IgD-negative memory B cell (primary cell): ENCODE measurements at regions not wholly inside any gene's neighbourhood (a gene's known extent, or its start where the extent isn't known, plus 50 kb on each side); places are given as distances from the start of the nearest gene placed in this dataset.
A peak's percentile ranks its signal among the peaks of the same experiment; 100 is the strongest.

ENCODE experiments used
- H3K27ac Mint-ChIP-seq, 3 donors: one replicate each; pipeline ENCODE4 v1.8.0; 2020 to 2022; ENCODE audit warnings: mild to moderate bottlenecking in 3 of 3, mixed read lengths in 3 of 3, moderate library complexity in 1 of 3
- H3K27me3 Mint-ChIP-seq: one replicate; pipeline ENCODE4 v1.8.0; 2021; ENCODE audit warnings: mixed read lengths
- H3K36me3 Mint-ChIP-seq: one replicate; pipeline ENCODE4 v1.8.0; 2020; ENCODE audit warnings: mild to moderate bottlenecking, mixed read lengths
- H3K4me1 Mint-ChIP-seq, 3 donors: one replicate each; pipeline ENCODE4 v1.8.0; 2020 to 2022; ENCODE audit warnings: mixed read lengths in 3 of 3, mild to moderate bottlenecking in 1 of 3
- H3K4me3 Mint-ChIP-seq, 4 donors: one replicate each; pipeline ENCODE4 v1.8.0; 2020 to 2022; ENCODE audit warnings: mild to moderate bottlenecking in 4 of 4, mixed read lengths in 4 of 4, moderate library complexity in 3 of 4
- H3K9me3 Mint-ChIP-seq, 3 donors: one replicate each; pipeline ENCODE4 v1.8.0; 2020 to 2021; ENCODE audit warnings: mixed read lengths in 3 of 3, mild to moderate bottlenecking in 1 of 3

DNA sequence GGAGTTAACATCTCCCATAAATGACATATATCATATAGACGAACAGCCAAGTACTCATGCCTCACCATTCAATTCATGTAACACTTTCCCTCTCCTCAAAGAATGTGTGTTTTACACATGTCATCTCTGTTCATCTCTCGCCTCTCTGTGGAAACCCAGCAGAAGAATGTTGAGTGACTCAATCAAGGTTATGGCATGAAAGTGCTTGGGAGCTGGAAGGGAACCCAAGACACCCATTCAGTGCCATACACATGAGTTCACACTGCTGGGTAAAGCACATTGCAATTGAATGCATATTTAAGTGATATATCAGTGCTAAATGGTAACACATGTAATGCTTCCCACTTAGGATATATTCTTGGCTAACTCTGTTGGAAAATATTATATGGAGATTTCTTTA lies 322.9 kb downstream of the PTEN start:
- Mint-ChIP-seq H3K27ac (no peak overlapping the region), H3K9me3 (no peaks in the 10 kb centered on the region), H3K4me3 (no peak overlapping the region), H3K4me1 (peaks cover 0 to 2% (median 0%) of the 10 kb centered on the region in 3 donors), H3K36me3 (no peaks in the 10 kb centered on the region), H3K27me3 (no peaks in the 10 kb centered on the region)

DNA sequence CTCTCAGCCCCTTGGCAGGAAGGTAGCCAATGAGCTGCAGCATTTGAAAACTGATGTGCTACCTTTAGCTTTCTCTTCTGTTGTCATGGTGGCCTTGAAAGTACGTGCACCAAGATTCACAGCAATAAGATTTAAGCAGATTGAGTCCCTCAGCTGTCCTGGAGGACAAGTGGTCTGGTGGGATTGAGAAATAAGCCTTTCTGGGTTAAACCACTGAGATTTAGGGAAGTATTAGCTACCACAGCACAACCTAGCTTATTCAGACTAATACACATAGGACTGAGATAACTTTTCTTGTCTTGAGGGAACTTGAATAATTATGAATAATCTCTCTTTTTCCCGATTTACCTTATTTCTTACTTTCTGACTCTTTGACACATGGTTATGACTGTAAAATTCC lies 324.0 kb downstream of the PTEN start:
- Mint-ChIP-seq H3K4me3 (no peak overlapping the region), H3K27ac (no peak overlapping the region), H3K4me1 (peaks cover 0 to 2% (median 0%) of the 10 kb centered on the region in 3 donors), H3K27me3 (no peaks in the 10 kb centered on the region), H3K36me3 (no peaks in the 10 kb centered on the region), H3K9me3 (no peaks in the 10 kb centered on the region)

DNA sequence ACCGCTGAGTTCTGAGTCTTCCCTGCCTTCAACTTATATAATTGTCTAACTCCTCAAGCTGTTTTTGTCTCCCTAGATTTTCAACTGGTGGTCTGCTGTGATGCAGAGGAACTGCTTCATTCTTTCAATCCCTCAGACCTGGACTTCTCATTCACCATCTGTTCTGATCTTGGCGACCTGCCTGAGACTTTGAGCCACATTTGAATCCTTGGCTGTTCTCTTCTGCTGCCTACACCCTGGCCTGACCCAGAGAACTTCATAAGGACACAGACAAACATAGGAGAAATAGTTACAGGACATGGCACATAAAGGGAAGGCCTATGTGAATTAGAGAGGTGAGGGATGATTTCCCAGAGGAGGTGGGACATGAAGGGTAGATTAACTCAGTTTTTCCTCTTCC lies 326.7 kb downstream of the PTEN start:
- Mint-ChIP-seq H3K36me3 (peaks cover 3% of the 10 kb centered on the region), H3K27me3 (no peaks in the 10 kb centered on the region), H3K4me1 (peaks cover 12 to 16% (median 14%) of the 10 kb centered on the region in 3 donors), H3K9me3 (no peaks in the 10 kb centered on the region), H3K27ac (no peak overlapping the region), H3K4me3 (no peak overlapping the region)

DNA sequence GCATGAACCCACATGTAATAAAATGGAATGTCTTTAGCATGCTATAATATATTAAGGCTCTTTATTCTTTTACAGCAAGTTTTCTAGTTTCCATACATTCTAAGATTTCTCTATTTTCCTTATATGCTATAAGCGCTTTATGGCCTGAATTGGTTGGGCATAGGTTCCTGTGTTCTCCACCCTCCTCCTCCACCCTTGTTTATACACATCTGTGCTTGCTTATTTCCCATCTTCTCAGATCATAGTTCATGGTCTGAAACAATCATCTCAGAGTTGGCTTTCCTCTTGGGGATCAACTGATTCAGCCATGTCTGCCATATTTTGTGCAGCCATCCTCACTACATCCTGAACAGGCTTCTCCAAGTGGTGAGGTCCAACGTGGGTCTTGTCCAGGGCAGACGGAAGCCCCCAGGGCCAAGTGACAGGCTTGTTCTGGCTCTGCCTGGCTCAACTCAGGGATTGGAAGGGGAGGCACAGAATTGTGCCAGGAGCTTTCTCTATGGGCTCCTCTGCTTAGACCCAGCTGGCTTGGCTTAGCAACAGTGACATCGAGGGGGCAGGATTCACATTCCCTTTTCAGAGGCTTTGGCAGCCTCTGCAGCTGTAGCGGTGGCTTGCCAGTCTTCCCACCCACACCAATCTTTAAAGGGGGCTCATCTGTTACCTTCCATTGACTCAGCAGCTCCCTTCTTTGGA lies 327.3 kb downstream of the PTEN start:
- Mint-ChIP-seq H3K4me3 (no peak overlapping the region), H3K36me3 (peaks cover 3% of the 10 kb centered on the region), H3K4me1 (peaks cover 12 to 20% (median 14%) of the 10 kb centered on the region in 3 donors), H3K27me3 (no peaks in the 10 kb centered on the region), H3K27ac (no peak overlapping the region), H3K9me3 (no peaks in the 10 kb centered on the region)

DNA sequence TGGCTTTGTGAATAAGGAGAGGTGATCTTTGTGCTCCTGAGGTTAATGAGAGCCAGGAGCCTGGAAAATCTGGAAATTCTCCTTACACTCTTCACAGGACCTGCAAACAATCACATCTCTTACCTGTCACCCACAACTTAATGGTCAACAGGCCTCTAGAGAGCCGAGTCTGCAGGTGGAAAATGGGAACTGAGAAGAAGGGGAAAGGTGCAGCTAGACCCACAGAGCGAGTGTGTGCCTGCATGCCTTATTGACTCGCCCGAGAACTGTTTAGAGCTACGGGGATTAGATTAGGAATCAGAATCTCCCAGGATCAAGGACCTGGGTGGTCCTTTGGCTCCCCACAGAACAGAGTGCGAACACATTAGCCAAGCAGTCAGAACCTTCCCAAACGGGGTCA lies 329.6 kb downstream of the PTEN start:
- Mint-ChIP-seq H3K9me3 (peaks cover 0 to 5% (median 0%) of the 10 kb centered on the region in 3 donors), H3K27me3 (no peaks in the 10 kb centered on the region), H3K4me1 (peaks cover 14 to 20% (median 14%) of the 10 kb centered on the region in 3 donors), H3K27ac (no peak overlapping the region), H3K4me3 (no peak overlapping the region), H3K36me3 (peaks cover 3% of the 10 kb centered on the region)

DNA sequence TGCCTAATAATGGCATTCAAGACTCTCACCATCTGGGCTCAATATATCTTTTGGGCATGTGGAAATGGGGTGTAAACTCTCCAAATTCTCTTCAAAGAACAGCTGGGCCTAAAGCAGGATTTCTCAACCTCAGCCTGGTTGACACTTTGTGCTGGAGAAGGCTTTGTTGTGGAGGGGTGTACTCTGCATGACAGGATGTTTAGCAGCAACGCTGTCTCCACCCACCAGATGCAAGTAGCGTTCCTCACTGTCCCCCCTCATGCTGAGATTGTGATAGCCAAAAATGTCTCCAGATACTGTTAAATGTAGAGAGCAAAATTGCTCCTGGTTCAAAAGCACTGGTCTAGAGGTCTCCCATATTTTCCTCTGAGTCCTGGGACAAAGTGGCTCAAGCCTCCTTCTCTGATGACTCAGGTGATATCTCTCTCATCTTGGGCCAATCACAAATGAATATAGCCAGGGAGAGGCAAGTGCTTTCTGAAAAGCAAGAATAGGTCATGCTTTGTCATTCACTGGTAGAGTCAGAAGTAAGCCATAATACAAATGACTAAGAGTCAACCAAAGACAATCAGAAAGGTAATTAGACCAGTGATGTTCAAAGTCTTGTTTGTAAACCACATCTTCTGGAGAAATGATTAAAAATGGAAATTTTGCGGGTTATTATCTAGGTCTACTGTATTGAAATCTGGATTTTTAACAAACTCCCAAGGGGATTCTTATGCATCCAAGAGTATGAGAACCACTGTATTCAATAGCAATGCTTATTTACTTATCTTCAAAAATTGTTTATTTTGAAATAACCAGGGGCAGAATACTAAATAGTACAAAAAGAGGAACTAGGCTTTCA lies 330.8 kb downstream of the PTEN start:
- Mint-ChIP-seq H3K36me3 (peaks cover 3% of the 10 kb centered on the region), H3K9me3 (peaks cover 0 to 5% (median 0%) of the 10 kb centered on the region in 3 donors), H3K27ac (no peak overlapping the region), H3K4me3 (no peak overlapping the region), H3K27me3 (no peaks in the 10 kb centered on the region), H3K4me1 (peaks cover 14 to 20% (median 14%) of the 10 kb centered on the region in 3 donors)

DNA sequence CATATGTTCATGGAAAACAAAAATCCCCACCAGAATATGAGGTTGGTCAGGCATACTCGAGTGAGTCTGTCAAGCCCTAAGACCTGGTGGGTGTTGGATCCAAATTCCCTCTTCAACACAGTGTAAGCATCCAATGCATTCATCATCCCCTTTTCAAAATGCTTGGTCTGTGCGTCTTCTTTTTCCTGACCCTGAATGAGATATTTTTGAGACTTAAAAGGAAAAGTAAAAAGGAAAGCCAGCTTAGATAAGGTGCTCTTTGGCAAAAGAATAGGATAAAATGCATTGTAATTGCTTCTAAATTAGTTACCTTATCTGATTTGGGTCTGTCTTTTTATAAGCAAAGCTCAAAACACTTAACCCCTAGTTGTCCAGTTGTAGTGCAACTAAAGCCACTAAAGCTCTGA lies 331.5 kb downstream of the PTEN start:
- H3K27ac Mint-ChIP-seq: peak overlapping the region in 1 of 3 donors; percentile 8
- H3K36me3 Mint-ChIP-seq: peaks cover 6% of the 10 kb centered on the region
- H3K9me3 Mint-ChIP-seq: peaks cover 0 to 5% (median 0%) of the 10 kb centered on the region in 3 donors
- no peak overlapping the region for H3K4me3 Mint-ChIP-seq
- no peaks in the 10 kb centered on the region for H3K27me3 Mint-ChIP-seq
- H3K4me1 Mint-ChIP-seq: peaks cover 14 to 20% (median 14%) of the 10 kb centered on the region in 3 donors

DNA sequence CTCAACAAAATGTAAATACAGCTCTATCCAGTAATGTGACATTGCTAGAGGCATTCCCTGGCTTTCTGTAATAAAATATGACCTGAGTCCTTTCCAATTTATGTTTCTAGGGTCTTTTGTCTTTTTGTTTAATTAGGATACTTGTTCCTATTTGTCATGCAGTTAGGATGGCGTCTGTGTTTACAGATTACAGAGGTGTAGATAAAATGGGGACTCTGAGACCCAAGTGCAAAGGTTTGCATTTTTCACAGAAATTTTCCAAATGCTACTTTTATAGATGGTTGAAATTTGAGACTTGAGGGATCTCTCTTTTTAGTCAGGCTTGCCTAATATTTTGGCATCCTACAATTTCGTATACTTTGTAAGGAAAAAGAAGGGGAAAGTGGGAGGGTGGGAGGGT lies 332.4 kb downstream of the PTEN start:
- Mint-ChIP-seq H3K9me3 (peaks cover 0 to 5% (median 0%) of the 10 kb centered on the region in 3 donors), H3K27me3 (no peaks in the 10 kb centered on the region), H3K4me1 (peaks cover 14 to 20% (median 14%) of the 10 kb centered on the region in 3 donors), H3K4me3 (no peak overlapping the region), H3K27ac (peak overlapping the region in 1 of 3 donors; percentile 33), H3K36me3 (peaks cover 6% of the 10 kb centered on the region)

DNA sequence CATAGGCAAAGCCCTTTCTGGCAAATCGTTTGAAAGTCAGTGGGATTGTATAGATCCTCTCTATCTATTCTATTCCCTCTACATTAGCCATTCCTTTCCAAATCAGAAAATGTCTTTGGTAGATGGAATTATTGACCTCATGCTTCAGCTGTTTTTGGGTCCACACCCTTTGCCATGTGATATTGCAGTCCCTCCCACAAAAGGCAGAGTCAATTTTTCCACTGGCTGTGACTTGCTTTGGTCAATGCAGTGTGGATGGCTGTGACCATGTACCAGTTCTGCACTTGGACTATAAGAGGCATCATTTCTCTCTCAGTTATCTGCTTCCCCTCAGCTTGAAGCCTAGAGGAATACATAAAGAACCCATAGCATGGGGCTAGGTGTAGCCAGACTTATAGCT lies 332.9 kb downstream of the PTEN start:
- H3K36me3 Mint-ChIP-seq: peaks cover 6% of the 10 kb centered on the region
- H3K27me3 Mint-ChIP-seq: no peaks in the 10 kb centered on the region
- H3K4me1 Mint-ChIP-seq: peaks cover 14 to 20% (median 14%) of the 10 kb centered on the region in 3 donors
- H3K9me3 Mint-ChIP-seq: peaks cover 0 to 5% (median 0%) of the 10 kb centered on the region in 3 donors
- H3K27ac Mint-ChIP-seq: no peak overlapping the region
- no peak overlapping the region for H3K4me3 Mint-ChIP-seq

DNA sequence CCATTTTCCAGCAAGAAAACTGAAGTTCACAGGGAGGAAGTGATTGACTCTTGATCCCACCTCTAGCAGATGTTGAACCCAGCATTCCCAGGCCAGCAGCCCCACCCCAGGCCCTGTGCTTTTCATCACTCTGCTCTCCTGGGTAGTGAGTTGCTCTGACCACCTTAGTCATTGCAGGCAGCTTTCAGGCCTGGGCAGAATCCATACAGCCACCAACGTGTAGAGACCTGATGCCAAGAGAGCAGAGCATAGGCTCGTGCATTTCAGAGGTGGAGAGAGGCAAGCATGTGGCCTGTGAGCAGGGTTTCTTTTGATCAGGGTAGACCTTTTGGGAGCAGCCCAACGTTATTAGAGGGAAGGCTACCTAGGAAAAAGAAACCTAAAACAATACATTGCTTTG lies 334.6 kb downstream of the PTEN start:
- Mint-ChIP-seq H3K36me3 (peaks cover 6% of the 10 kb centered on the region), H3K27me3 (no peaks in the 10 kb centered on the region), H3K4me3 (no peak overlapping the region), H3K9me3 (peaks cover 0 to 5% (median 0%) of the 10 kb centered on the region in 3 donors), H3K4me1 (peaks cover 14 to 20% (median 14%) of the 10 kb centered on the region in 3 donors), H3K27ac (no peak overlapping the region)

DNA sequence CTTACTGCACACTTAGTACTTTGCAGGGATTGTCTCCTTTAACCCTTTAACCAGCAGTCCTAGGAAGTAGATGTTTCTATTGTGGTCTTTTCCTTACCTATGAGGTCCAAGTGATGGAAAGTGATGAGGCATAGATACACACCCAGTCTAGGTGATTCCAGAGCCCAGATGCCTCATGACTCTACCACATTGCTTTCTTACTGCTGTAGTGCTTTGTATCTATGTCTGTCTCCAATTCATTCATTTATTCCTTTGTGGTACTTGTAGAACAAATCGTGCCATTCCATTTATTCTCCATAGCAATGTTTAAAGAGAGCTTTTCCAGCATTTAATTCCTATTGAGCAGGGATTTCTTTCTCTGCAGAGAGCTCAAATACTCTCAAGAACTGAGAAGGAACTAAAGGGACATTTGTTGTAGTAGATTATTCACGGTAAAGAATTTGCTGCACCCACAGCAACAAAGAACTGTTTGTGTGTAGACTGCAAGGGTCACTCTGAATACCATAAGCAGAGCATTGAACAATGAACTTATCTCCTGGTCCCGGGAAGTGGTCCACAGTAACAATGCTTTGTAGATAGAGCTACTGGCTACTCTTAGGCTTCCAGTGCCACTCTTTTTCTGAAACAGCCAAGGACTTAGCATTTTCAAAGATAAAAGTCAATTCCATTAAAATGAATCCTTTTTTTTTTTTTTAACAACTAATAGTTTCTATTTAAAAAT lies 337.0 kb downstream of the PTEN start:
- H3K27me3 Mint-ChIP-seq: no peaks in the 10 kb centered on the region
- H3K9me3 Mint-ChIP-seq: peaks cover 0 to 5% (median 0%) of the 10 kb centered on the region in 3 donors
- H3K4me3 Mint-ChIP-seq: no peak overlapping the region
- no peak overlapping the region for H3K27ac Mint-ChIP-seq
- H3K4me1 Mint-ChIP-seq: peaks cover 0 to 1% (median under 1%) of the 10 kb centered on the region in 3 donors
- peaks cover 3% of the 10 kb centered on the region for H3K36me3 Mint-ChIP-seq

DNA sequence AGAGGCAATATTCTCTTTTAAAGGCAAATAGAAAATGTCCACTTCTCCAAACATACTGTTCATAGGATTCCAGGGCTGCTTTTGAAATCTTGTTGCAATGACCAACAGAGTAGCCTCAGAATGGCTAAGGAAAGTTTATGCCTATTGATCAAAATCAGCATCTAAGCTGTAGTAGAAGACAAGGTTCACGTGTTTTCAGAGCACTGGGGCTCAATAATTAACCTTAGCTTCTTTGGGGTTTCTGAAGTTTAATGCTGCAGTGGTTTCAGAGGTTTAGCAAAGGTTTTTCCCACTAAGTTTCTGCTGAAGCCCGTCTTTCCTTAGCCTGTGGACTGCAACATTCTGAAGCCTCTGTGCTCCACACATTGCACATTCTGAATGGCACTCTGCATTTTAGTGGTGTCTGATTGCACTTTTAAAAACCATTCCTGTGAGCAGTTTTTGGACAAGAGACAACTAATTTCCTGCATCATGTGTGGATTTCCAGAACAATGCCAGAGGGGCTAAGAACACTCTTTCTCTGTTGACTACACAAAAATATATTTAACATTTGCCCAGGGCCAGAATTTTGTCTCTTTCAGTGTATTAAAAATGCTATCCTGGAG lies 342.5 kb downstream of the PTEN start:
- peaks cover 0 to 1% (median 0%) of the 10 kb centered on the region in 3 donors for H3K4me1 Mint-ChIP-seq

DNA sequence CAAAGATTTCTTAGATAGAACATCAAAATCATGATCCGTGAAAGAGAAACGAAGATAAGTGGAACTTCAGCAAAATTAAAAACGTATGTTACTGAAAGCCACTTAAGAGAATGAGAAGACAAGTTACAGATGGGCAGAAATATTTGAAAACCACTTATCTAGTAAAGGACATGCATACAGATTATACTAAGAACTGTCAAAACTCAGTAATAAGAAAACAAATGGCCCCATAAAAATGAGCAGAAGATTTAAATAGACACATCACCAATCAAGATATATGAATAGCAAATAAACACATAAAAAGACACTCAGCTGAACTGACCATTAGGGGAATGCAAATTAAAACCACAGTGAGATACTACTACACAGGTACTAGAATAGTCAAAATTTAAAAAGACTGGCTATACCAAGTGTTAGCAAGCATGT lies 343.7 kb downstream of the PTEN start:
- H3K4me3 Mint-ChIP-seq: no peak overlapping the region

More for the DNA sequence above, 342.5 kb downstream of the PTEN start:
- no peaks in the 10 kb centered on the region for H3K36me3 Mint-ChIP-seq
- no peaks in the 10 kb centered on the region for H3K27me3 Mint-ChIP-seq
- no peak overlapping the region for H3K27ac Mint-ChIP-seq
- no peak overlapping the region for H3K4me3 Mint-ChIP-seq
- no peaks in the 10 kb centered on the region for H3K9me3 Mint-ChIP-seq

DNA sequence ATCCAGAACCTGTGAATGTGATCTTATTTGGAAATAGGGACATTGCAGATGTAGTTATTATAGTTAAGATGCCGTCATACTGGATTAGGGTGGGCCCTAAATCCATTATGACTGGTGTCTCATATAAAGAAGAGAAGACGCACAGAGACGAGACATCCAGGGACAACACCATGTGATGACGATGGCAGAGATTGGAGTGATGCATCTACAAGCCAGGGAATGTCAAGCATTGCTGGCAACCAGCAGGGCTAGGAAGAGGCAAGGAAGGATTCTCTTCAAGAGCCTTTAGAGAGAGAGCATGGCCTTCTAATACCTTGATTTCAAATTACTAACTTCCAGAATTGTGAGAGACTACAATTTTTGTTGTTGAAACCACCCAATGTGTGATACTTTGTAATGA lies 345.8 kb downstream of the PTEN start:
- Mint-ChIP-seq H3K4me3 (no peak overlapping the region), H3K36me3 (no peaks in the 10 kb centered on the region), H3K27me3 (no peaks in the 10 kb centered on the region), H3K27ac (no peak overlapping the region), H3K4me1 (peaks cover 0 to 4% (median 2%) of the 10 kb centered on the region in 3 donors), H3K9me3 (no peaks in the 10 kb centered on the region)

More for the DNA sequence above, 343.7 kb downstream of the PTEN start:
- H3K36me3 Mint-ChIP-seq: no peaks in the 10 kb centered on the region
- peaks cover 0 to 1% (median 0%) of the 10 kb centered on the region in 3 donors for H3K4me1 Mint-ChIP-seq
- H3K9me3 Mint-ChIP-seq: no peaks in the 10 kb centered on the region
- H3K27ac Mint-ChIP-seq: no peak overlapping the region
- no peaks in the 10 kb centered on the region for H3K27me3 Mint-ChIP-seq
